ENCODE measurements at regions not wholly inside any gene's neighbourhood (a gene's known extent, or its start where the extent isn't known, plus 50 kb on each side); places are given as distances from the start of the nearest gene placed in this dataset.

- TF ChIP-seq CTCF (IDR thresholded peaks at IDR 0.05), result no peak
- no peak for TF ChIP-seq POLR2A (IDR thresholded peaks at IDR 0.05)
These were observed 247.0 kb upstream of the IRX4 start for GRCh38 chr5:2129568-2130272.
